Adrenal gland (tissue), 9 donors: ENCODE measurements at regions not wholly inside any gene's neighbourhood (a gene's known extent, or its start where the extent isn't known, plus 50 kb on each side); places are given as distances from the start of the nearest gene placed in this dataset.
A peak's percentile ranks its signal among the peaks of the same experiment; 100 is the strongest.
"Not testable (repeated sequence)": the region's sequence is repeated elsewhere in the genome, so short reads cannot be mapped to it uniquely, and the experiment has no call there.

Experiments
- DNase-seq, 7 donors: peaks; one replicate each; pipeline ENCODE4 v3.0.0-alpha.2; 2019 to 2020
- H3K27ac ChIP-seq, 5 donors: fragments of 200-600 bp; sonication (generic) in 4 of 5; 1 replicate in 3 of 5; 2 replicates in 2 of 5; pipeline versions ENCODE4 v1.5.1 to v1.8.0; 2016 to 2020; ENCODE audit warnings: mild to moderate bottlenecking in 1 of 5
- H3K27me3 ChIP-seq: fragments of 200-600 bp; 2 replicates; pipeline ENCODE4 v1.8.0; 2021
- H3K36me3 ChIP-seq, 2 donors: fragments of 200-600 bp; replicated peaks in 1 of 2; 1 replicate in 1 of 2; 2 replicates in 1 of 2; pipeline versions ENCODE4 v1.5.1 to v1.8.0; 2018 to 2022
- H3K4me1 ChIP-seq, 2 donors: fragments of 200-600 bp; replicated peaks in 1 of 2; 1 replicate in 1 of 2; 2 replicates in 1 of 2; pipeline versions ENCODE4 v1.5.1 to v1.8.0; 2018 to 2021
- H3K4me3 ChIP-seq, 4 donors: fragments of 200-600 bp; sonication (generic) in 3 of 4; one replicate each; pipeline ENCODE4 v1.5.1; 2016 to 2018
- H3K9me3 ChIP-seq, 3 donors: fragments of 200-600 bp; sonication (generic) in 1 of 3; replicated peaks in 1 of 3; 1 replicate in 2 of 3; 2 replicates in 1 of 3; pipeline versions ENCODE4 v1.5.1 to v1.8.0; 2016 to 2021
- POLR2A ChIP-seq, 2 donors: fragments of 450-650 bp; IDR thresholded peaks; one replicate each; pipeline ENCODE4 v1.6.1; 2017; ENCODE audit warnings: antibody characterized with exemption in 2 of 2, mild to moderate bottlenecking in 2 of 2, moderate library complexity in 1 of 2
- WGBS, 4 donors: extraction: QIAGEN DNeasy Blood & Tissue Kit in 2 of 4; methylation state at CpG; one replicate each; pipeline versions ENCODE4 v1.1.5 to v1.1.7; 2013 to 2017; 5-methylcytosine and 5-hydroxymethylcytosine counted together
- intact Hi-C, 2 donors: fragments of 100-400 bp; cut with DNase I; formaldehyde crosslinking; loops; one replicate each; pipeline versions ENCODE4 v1.14.1 to v1.15.0; 2022 to 2023
- TF ChIP-seq, protein P1 (sequence below), 6 experiments: fragments of 450-650 bp in 4 of 6; fragments of 200-600 bp in 2 of 6; sonication (generic) in 1 of 6; IDR thresholded peaks; 1 replicate in 5 of 6; 2 replicates in 1 of 6; pipeline versions ENCODE4 v1.5.1 to v1.8.0; 2016 to 2021; ENCODE audit warnings: antibody characterized with exemption in 6 of 6, mild to moderate bottlenecking in 2 of 6, moderate library complexity in 1 of 6
- donor health status: healthy with polysubstance abuse.
- donor health status: Bipolar disorder and iron deficiency.
- donor health status: DM: yes; HTN: yes; CAD: no.
- donor health status: DM: no; HTN: no; CAD: no.
- donor health status: DM: no; HTN: no; CAD: no.

DNA sequence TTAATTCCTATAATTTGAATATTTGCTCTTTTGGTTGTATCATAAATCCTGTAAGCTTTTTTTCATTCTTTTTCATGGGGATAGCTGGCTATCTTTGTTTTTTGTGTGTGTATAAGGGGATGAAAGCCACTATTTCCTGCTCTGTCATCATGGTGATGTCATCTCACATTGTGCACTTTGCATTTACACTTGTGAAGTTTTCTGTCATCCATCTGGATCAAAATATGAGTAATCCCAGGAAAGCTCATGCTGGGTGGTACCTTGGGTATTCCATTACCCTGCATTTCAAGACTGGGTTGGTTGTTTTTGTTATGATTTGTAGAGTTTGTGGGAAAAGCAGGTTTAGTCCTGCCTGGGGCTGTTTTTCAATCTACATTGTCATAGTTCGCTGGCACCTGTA, 77.8 kb upstream of the XIST start:
- no peak overlapping the region for H3K4me3 ChIP-seq
- intact Hi-C loops = no loop called here
- no peak overlapping the region for H3K27ac ChIP-seq
- TF ChIP-seq, protein P1, sequence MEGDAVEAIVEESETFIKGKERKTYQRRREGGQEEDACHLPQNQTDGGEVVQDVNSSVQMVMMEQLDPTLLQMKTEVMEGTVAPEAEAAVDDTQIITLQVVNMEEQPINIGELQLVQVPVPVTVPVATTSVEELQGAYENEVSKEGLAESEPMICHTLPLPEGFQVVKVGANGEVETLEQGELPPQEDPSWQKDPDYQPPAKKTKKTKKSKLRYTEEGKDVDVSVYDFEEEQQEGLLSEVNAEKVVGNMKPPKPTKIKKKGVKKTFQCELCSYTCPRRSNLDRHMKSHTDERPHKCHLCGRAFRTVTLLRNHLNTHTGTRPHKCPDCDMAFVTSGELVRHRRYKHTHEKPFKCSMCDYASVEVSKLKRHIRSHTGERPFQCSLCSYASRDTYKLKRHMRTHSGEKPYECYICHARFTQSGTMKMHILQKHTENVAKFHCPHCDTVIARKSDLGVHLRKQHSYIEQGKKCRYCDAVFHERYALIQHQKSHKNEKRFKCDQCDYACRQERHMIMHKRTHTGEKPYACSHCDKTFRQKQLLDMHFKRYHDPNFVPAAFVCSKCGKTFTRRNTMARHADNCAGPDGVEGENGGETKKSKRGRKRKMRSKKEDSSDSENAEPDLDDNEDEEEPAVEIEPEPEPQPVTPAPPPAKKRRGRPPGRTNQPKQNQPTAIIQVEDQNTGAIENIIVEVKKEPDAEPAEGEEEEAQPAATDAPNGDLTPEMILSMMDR (IDR thresholded peaks at IDR 0.05) = no peak
- TF ChIP-seq POLR2A (IDR thresholded peaks at IDR 0.05) = no peak
- WGBS, 4 donors = 80 to 100% (median 89%) methylated on average over 1 of the region's 1 CpG
- no peaks in the 10 kb centered on the region for H3K4me1 ChIP-seq
- no peak for DNase-seq
- H3K27me3 ChIP-seq = no peaks in the 10 kb centered on the region
- H3K9me3 ChIP-seq = no peaks in the 10 kb centered on the region
- H3K36me3 ChIP-seq = no peaks in the 10 kb centered on the region

DNA sequence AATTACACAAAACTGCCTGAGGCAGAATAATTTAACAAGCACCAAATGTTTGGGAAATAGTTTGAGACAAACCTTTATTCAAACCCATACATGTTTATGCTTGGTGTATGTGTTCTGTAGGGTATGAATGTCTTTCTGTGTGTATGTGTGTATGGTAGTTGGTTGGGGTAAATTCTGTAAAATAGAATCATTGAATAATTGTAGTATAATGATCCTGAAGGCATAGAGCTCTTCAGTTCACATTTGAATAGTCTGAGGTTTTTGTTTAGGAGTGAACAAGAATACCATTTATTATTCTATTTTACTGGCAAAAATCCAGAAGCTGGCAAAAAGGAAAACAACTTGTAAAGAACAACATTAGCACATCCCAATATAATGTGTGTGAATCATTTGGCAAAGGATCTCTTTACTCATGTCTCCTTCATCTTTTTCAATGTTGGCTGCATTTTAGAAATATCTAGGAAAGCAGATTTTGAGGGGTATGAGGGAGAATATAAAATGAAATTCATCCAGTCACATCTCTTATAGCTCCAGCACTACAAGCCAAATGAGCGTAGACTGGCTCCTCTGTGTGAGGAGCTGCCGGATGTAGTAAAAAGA, 70.4 kb upstream of the XIST start:
- TF ChIP-seq POLR2A (IDR thresholded peaks at IDR 0.05) = no peak
- TF ChIP-seq, protein P1 (IDR thresholded peaks at IDR 0.05) = no peak
- no peak overlapping the region for H3K4me3 ChIP-seq
- intact Hi-C loops = no loop called here
- H3K9me3 ChIP-seq = no peaks in the 10 kb centered on the region
- H3K4me1 ChIP-seq = peaks cover 0 to 2% of the 10 kb centered on the region in 2 donors
- H3K27ac ChIP-seq = no peak overlapping the region
- no peaks in the 10 kb centered on the region for H3K27me3 ChIP-seq
- WGBS, 4 donors = 71 to 84% (median 78%) methylated on average over 2 of the region's 2 CpGs
- no peaks in the 10 kb centered on the region for H3K36me3 ChIP-seq
- DNase-seq = no peak

DNA sequence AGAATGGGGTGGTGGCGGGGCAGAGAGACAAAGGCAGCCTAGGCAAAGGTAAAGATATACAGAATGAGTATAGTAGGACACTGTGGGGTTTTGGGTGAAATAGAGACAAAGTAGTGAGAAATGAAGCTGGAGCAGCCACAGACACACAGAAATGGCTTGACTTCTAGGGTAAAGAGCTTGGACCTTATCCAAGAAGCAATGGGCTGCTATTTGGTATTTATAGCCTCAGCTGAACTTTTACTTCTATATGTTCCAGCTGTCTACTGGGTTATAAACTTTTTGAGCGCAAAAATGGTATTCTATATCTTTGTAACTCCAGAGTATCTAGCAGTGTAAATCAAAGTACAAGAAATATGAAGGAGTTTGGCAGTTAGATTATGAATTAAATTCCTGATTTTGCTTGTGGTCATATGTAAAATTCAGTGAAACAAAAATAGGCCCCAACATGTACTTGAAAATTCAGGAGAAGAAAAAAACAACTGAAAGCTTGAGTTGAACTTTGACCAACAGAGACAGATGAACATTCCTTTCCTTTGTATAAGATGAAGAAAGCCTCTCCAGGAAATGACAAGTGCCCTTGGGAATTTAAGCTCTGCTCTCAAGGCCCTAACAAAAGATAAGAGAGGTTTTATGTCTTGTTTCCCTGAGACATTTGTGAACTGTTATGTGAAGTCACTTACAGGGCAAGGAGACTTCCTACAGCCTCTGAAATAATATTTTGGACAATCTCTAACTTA, 64.6 kb upstream of the XIST start:
- no peaks in the 10 kb centered on the region for H3K9me3 ChIP-seq
- H3K27ac ChIP-seq = peak overlapping the region in 3 of 5 donors; percentile 20 to 57 (median 48)
- TF ChIP-seq POLR2A (IDR thresholded peaks at IDR 0.05) = no peak
- TF ChIP-seq, protein P1 (IDR thresholded peaks at IDR 0.05) = no peak
- H3K27me3 ChIP-seq = peaks cover 4% of the 10 kb centered on the region
- no peaks in the 10 kb centered on the region for H3K36me3 ChIP-seq
- intact Hi-C loops = no loop called here
- WGBS, 4 donors = 75 to 93% (median 83%) methylated on average over 2 of the region's 2 CpGs
- DNase-seq = peak in 2 of 7 donors; percentile 15 to 16
- no peak overlapping the region for H3K4me3 ChIP-seq
- H3K4me1 ChIP-seq = peaks cover 6 to 16% of the 10 kb centered on the region in 2 donors

DNA sequence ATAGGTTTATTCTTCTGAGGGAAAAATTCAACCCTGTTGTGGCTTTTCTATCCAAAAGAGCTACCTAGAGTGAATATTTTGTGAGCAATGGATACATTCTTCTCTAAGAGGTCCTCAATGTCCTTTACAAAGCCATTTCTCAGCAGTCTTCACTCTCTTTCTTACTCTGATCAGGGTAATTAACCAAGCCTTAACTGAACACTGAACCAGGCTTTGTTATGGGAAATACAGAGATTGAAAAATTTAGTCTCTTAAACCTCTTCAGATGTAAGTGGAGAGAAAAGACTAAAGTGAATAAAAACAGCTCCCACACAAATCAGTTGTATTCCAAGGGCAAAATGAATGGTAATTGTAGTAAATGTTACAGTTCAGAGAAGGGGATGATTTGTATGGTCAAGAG, 64.0 kb upstream of the XIST start:
- Histone ChIP-seq H3K27ac (peak overlapping the region in 3 of 5 donors; percentile 13 to 57 (median 48)), H3K9me3 (no peaks in the 10 kb centered on the region), H3K27me3 (peaks cover 8% of the 10 kb centered on the region), H3K36me3 (no peaks in the 10 kb centered on the region), H3K4me3 (no peak overlapping the region), H3K4me1 (peaks cover 6 to 16% of the 10 kb centered on the region in 2 donors)
- DNase-seq = no peak
- intact Hi-C loops = no loop called here
- no peak for TF ChIP-seq POLR2A (IDR thresholded peaks at IDR 0.05)
- TF ChIP-seq, protein P1 (IDR thresholded peaks at IDR 0.05) = no peak

DNA sequence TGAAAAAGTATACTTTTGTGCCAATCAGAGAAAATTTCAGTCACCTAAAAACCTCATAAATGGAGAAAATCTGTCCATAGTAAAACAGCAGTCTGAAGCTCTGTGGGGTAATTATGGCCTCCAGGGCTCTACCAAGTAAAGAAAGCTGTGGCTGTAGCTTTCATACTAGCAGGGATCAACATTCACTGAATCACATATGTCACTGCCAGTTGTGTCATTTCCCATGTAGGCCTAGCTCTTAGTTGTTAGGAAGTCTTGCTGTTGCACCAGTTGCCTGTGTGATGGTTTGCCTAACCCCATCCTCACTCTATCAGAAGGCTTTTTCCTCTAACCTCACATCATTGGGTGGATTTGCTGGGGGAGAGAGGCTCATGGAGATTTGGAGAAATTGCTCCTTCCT, 62.3 kb upstream of the XIST start:
- H3K36me3 ChIP-seq, DNase-seq, intact Hi-C loops, H3K9me3 ChIP-seq, H3K4me3 ChIP-seq, H3K27ac ChIP-seq: not testable (repeated sequence)
- H3K27me3 ChIP-seq = peaks cover 19% of the 10 kb centered on the region
- H3K4me1 ChIP-seq = peaks cover 6 to 16% of the 10 kb centered on the region in 2 donors
